Stimulated activated CD8-positive, alpha-beta memory T cell treated with anti-CD3 and anti-CD28 coated beads, Interleukin-7, amount 100 ng/mL, for 24 hours (primary cell): ENCODE measurements at regions not wholly inside any gene's neighbourhood (a gene's known extent, or its start where the extent isn't known, plus 50 kb on each side); places are given as distances from the start of the nearest gene placed in this dataset.
"Not testable (repeated sequence)": the region's sequence is repeated elsewhere in the genome, so short reads cannot be mapped to it uniquely, and the experiment has no call there.

Experiments
- DNase-seq: peaks from one replicate; pipeline ENCODE4 v3.0.0-alpha.2; 2020; ENCODE audit warnings: low read depth

- no peak for DNase-seq
These were observed 82.5 kb upstream of the CREB5 start for GRCh38 chr7:28329661-28330363.

- no peak for DNase-seq
These were observed 81.8 kb upstream of the CREB5 start for GRCh38 chr7:28330384-28331070.

- DNase-seq, result no peak
These were observed 80.3 kb upstream of the CREB5 start for GRCh38 chr7:28332046-28332445.

- DNase-seq, result not testable (repeated sequence)
These were observed 78.8 kb upstream of the CREB5 start for GRCh38 chr7:28333548-28333947.

GRCh38 chr7:28336806-28337205 is 75.5 kb upstream of the CREB5 start:
- no peak for DNase-seq

GRCh38 chr7:28338041-28338440 is 74.3 kb upstream of the CREB5 start:
- DNase-seq, result no peak

- no peak for DNase-seq
These were observed 68.9 kb upstream of the CREB5 start for GRCh38 chr7:28343462-28343861.

- no peak for DNase-seq
These were observed 66.1 kb upstream of the CREB5 start for GRCh38 chr7:28346256-28346655.

- DNase-seq, result no peak
These were observed 65.5 kb upstream of the CREB5 start for GRCh38 chr7:28346676-28347363.

- DNase-seq, result no peak
These were observed 64.6 kb upstream of the CREB5 start for GRCh38 chr7:28347475-28348318.

- no peak for DNase-seq
These were observed 63.7 kb upstream of the CREB5 start for GRCh38 chr7:28348636-28349035.

GRCh38 chr7:28349637-28350036 is 62.7 kb upstream of the CREB5 start:
- no peak for DNase-seq

- no peak for DNase-seq
These were observed 61.7 kb upstream of the CREB5 start for GRCh38 chr7:28350662-28351061.

- DNase-seq, result no peak
These were observed 60.9 kb upstream of the CREB5 start for GRCh38 chr7:28351450-28351849.

GRCh38 chr7:28354601-28355402 is 57.5 kb upstream of the CREB5 start:
- DNase-seq, result no peak

GRCh38 chr7:28355635-28356319 is 56.5 kb upstream of the CREB5 start:
- DNase-seq, result no peak

GRCh38 chr7:28356619-28357018 is 55.7 kb upstream of the CREB5 start:
- DNase-seq, result no peak

- no peak for DNase-seq
These were observed 53.9 kb upstream of the CREB5 start for GRCh38 chr7:28358423-28358868.

- no peak for DNase-seq
These were observed 51.6 kb upstream of the CREB5 start for GRCh38 chr7:28360739-28361138.

GRCh38 chr7:28361551-28361950 is 50.8 kb upstream of the CREB5 start:
- DNase-seq, result no peak

GRCh38 chr7:28362182-28362581 is 50.1 kb upstream of the CREB5 start:
- DNase-seq, result no peak
